ENCODE measurements at regions not wholly inside any gene's neighbourhood (a gene's known extent, or its start where the extent isn't known, plus 50 kb on each side); places are given as distances from the start of the nearest gene placed in this dataset.

GRCh38 chr1:177779166-177779965 is 190.5 kb downstream of the SEC16B start:
- TF ChIP-seq CTCF (IDR thresholded peaks at IDR 0.05; ENCODE audit: extremely low read depth, missing control alignments) = no peak
- DNase-seq (ENCODE audit: low spot score) = no peak

- no peak for DNase-seq (ENCODE audit: low spot score)
- no peak for TF ChIP-seq CTCF (IDR thresholded peaks at IDR 0.05; ENCODE audit: extremely low read depth, missing control alignments)
Measured at GRCh38 chr1:177775924-177776323, 193.9 kb downstream of the SEC16B start.

- DNase-seq (ENCODE audit: low spot score) = no peak
- TF ChIP-seq CTCF (IDR thresholded peaks at IDR 0.05; ENCODE audit: extremely low read depth, missing control alignments) = no peak
Measured at GRCh38 chr1:177772386-177772960, 197.4 kb downstream of the SEC16B start.

DNA sequence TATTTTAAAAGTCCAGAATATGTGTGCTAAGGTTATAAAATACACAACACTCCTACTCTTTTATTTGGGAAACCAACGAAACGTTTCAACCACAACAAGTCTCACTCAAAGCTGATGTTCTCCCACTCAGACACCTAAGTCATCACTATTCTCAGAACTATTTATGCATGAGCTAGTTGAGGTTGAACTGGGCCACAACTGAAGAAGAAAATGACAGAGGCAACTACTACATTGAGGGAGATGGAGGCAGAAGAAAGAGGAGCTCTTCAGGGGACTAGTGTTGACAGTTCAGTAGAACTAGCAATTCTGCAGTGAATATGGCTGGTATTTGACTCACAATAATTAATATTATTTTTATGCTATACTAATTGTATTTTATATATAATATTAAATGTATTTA is 198.2 kb downstream of the SEC16B start:
- no peak for DNase-seq (ENCODE audit: low spot score)
- TF ChIP-seq CTCF (IDR thresholded peaks at IDR 0.05; ENCODE audit: extremely low read depth, missing control alignments) = no peak

- DNase-seq (ENCODE audit: low spot score) = no peak
- no peak for TF ChIP-seq CTCF (IDR thresholded peaks at IDR 0.05; ENCODE audit: extremely low read depth, missing control alignments)
Measured at GRCh38 chr1:177770096-177770495, 199.8 kb downstream of the SEC16B start.

- DNase-seq (ENCODE audit: low spot score) = no peak
- TF ChIP-seq CTCF (IDR thresholded peaks at IDR 0.05; ENCODE audit: extremely low read depth, missing control alignments) = no peak
Measured at GRCh38 chr1:177755851-177756560, 213.9 kb downstream of the SEC16B start.

GRCh38 chr1:177754603-177755002 is 215.3 kb downstream of the SEC16B start:
- DNase-seq (ENCODE audit: low spot score) = no peak
- no peak for TF ChIP-seq CTCF (IDR thresholded peaks at IDR 0.05; ENCODE audit: extremely low read depth, missing control alignments)
